KBM-7 (cell line): ENCODE measurements at regions not wholly inside any gene's neighbourhood (a gene's known extent, or its start where the extent isn't known, plus 50 kb on each side); places are given as distances from the start of the nearest gene placed in this dataset.

Experiments used
- DNase-seq: peaks from one replicate; pipeline ENCODE4 v3.0.0-alpha.2; 2015
- in situ Hi-C: fragments of 300-500 bp; cut with MboI; formaldehyde crosslinking; loops from 2 replicates; pipeline ENCODE4 v1.14.3; 2020; ENCODE audit warnings: low sequenced_read_pairs, low pct_unique_long_range_greater_than_20kb, mixed read lengths

GRCh38 chr5:6059137-6059800, 319.1 kb downstream of the MED10 start:
- in situ Hi-C loops = no loop called here
- no peak for DNase-seq

DNA sequence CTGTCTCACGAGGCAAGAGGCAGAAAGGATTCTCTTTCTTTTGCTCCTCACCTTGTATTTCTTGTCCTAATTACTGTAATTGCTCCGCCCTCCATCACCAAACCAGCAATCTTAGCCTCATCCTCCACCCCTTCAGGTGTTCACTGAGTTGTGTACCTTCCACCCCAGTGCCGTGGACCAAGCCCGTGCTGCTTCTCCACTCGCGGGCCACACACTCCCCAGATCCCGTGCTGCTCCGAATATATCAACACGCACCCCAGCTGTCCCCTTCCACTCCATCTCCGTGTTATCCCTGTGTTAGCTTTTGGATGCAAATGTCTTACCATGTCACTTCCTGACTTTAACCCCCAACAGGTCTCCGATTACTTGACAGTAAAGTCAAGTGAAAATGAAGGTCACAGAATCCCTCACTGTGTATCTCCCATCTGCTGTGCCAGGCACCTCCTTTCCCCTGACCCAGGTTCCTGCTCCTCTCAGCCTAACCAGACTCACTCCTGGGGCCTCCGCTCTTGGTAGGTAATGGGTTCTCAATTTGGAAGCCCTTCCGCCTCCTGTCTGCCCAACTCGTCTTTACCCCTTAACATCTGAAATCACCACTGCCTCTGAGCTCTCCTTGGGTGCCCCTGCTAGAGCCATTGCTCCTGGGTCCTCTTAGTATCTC, 320.2 kb downstream of the MED10 start:
- DNase-seq = no peak
- in situ Hi-C loops = no loop called here

- no peak for DNase-seq
- in situ Hi-C loops = no loop called here
Observed at GRCh38 chr5:6056280-6056679, 322.1 kb downstream of the MED10 start.

- no peak for DNase-seq
- in situ Hi-C loops = no loop called here
Observed at GRCh38 chr5:6049662-6050061, 328.7 kb downstream of the MED10 start.

DNA sequence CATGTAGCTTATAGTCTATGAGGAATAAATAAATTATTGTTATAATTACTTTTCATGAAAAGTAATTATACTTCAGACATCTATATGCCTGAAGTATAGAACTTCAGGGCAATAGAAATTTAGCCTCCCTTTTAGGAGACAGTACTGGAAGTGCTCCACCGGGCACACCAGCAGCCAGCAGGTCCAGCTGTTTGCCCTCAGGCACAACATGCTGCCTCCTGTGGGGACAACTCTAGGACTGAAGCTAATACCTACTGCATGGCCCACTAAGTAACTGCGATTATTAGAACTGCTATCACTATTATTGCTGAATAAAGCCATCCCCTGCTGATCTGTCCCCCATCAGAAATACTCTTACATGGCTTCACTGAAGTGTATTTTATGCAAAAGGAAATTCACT, 329.6 kb downstream of the MED10 start:
- in situ Hi-C loops = no loop called here
- no peak for DNase-seq

DNA sequence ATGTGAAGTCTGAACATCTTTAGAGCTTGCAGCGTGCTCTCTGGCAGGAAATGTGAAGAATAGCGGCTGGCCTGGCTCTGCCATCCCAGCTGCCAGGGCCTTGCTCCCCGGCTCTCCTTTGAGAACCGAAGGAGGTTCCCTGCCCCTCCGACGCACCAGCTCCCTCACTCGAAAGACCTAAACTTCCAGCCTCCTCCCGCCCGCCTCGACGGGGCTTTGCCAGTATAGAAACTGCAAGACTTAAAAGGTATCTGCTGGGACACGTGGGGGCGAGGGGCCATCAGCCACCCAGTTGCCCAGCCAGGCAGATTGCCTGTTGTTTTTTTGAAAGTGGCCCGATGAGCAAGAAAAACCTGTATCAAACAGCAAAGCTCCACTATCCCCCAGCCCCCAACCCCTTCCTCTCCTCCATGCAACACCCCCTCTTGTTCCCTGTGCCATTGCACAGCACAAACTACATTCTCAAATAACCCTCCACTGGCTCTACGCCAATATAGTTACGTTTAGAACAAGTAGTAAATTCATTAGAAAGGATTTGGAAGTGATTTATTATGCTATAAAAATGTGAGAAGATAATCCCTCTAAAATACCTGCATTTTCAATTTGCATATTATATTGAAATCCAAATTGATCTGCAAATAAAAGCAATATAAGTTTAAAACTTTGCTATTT, 331.9 kb downstream of the MED10 start:
- in situ Hi-C loops = no loop called here
- no peak for DNase-seq

DNA sequence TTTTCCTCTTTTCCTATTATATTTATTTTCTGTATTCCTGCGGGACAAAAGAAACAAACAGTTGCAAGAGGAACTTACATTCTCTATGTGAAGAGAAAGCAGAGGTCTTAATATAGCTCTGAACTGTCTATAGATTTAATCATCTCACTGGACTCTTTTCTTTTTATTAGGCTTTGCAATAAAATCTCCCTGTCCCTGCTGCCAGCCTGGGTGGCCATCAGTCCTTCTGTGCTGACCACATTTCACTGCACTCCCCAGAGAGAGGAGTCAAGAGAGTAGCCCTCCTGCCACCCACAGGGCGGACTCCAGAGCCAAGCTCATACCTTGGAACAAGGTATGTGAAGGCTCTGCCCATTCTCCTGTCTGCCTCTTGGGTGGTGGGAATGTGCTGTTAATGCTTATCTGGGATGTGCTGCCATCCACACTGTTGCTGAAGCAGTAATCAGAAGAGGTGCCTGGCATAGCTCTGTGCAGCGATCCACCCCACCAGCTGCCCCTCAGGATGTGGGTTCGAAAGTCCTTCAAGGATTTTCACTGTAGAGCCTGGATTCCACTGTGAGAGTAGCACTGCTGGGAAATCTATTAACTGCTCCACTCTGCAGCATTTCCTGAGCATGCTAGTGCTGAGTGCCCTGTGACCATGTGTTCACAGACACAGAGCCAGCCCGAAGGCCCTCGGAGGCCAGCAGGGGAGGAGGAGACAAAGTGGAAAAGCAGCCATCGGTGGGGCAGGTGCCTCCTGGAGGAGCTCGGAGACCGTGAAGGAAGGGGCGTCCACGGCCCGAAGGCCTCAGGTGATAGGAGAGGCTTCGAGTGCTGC, 334.6 kb downstream of the MED10 start:
- in situ Hi-C loops = no loop called here
- DNase-seq = no peak

GRCh38 chr5:6041977-6042550, 336.3 kb downstream of the MED10 start:
- no peak for DNase-seq
- in situ Hi-C loops = no loop called here

- in situ Hi-C loops = no loop called here
- no peak for DNase-seq
Observed at GRCh38 chr5:6039111-6039510, 339.2 kb downstream of the MED10 start.

- in situ Hi-C loops = no loop called here
- no peak for DNase-seq
Observed at GRCh38 chr5:6036006-6036405, 342.3 kb downstream of the MED10 start.

DNA sequence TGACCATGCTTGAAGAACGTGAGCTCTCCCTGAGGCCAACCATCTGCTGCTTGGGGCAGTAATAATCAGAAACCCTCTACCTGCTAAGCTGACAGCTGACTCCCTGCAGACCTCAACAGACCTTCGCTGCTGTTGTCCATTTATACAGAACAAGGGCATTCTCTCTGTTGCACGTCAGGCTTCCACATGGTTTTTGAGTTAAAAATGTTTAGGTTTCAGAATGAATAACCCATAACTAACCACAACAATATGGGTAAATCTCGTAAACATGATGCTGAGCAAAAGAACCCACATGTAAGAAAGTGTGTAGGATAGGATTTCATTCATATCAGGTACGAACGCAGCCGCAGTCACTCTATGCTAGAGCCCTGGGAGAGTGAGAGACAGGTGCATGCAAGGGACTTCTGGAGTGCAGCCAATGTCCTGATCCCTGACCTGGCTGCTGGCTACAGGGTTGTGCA, 348.5 kb downstream of the MED10 start:
- no peak for DNase-seq
- in situ Hi-C loops = no loop called here

GRCh38 chr5:6026766-6027406, 351.5 kb downstream of the MED10 start:
- no peak for DNase-seq
- in situ Hi-C loops = no loop called here

DNA sequence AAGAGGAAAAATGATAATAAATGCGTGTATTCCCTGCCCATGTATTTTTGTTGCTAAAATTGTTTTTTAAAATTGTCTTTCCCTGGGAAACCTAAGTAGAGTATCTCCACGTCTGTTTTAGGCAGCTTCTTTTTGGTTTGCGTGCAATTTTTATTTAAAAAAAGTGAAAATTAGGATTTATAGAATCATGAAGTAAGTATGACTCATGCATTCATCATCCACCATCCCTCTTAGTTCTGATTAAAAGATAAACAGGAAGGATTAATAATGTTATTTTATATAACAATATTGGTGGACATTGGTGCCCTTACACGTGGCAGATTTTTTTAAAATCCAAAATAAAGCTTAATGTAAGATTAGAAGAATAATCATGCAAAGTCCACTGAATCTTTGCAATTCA, 358.7 kb downstream of the MED10 start:
- in situ Hi-C loops = no loop called here
- no peak for DNase-seq

GRCh38 chr5:6013506-6013905, 364.8 kb downstream of the MED10 start:
- in situ Hi-C loops = no loop called here

DNA sequence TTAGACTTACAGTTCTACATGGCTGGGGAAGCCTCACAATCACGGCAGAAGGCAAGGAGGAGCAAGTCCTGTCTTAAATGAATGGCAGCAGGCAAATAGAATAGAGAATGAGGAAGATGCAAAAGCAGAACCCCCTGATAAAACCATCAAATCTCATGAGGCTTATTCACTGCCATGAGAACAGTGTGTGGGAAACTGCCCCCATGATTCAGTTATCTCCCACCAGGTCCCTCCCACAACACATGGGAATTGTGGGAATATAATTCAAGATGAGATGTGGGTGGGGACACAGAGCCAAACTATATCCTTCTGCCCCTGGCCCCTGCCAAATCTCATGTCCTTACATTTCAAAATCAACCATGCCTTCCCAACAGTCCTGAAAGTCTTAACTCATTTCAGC, 367.1 kb downstream of the MED10 start:
- no peak for DNase-seq
- in situ Hi-C loops = no loop called here

More at GRCh38 chr5:6013506-6013905, 364.8 kb downstream of the MED10 start:
- DNase-seq = no peak

DNA sequence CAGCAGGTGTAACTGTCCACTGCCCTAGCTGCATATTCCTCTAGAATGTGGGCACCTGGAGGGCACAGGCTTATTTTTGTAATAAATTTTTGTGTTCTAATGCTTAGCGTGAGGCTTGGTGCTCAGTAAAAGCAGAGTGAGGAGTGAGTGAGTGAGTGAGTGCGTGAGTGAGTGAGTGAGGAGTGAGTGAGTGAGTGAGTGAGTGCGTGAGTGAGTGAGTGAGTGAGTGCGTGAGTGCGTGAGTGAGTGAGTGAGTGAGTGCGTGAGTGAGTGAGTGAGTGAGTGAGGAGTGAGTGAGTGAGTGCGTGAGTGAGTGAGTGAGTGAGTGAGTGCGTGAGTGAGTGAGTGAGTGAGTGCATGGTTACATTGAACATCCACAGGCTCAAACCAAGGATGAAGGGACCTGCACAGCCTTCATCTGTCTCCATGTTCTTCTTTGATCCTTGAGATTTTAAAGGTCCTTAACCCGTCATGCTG, 371.5 kb downstream of the MED10 start:
- no peak for DNase-seq
- in situ Hi-C loops = no loop called here

- in situ Hi-C loops = no loop called here
- DNase-seq = no peak
Observed at GRCh38 chr5:6003040-6003825, 375.1 kb downstream of the MED10 start.

DNA sequence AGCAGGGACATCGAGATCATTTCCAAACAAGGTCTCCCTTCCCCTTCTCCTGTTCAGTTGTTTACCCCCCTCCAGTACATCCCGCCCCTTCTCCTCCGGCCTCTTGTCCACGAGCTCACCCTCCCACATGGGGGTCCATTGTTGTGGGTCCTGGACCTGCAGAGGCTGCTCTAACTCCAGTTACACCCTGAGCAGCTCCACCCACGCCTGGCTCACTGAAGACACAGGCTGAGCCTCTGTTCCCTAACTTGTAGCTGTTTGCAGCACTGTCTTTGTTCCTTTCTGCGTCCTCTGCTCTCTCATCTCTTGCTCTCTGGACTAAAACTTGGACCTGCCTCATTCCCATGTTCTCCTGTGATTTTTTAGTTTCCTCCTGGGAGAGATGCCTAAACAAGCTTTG, 377.5 kb downstream of the MED10 start:
- DNase-seq = no peak

More for the DNA sequence above, 377.5 kb downstream of the MED10 start:
- in situ Hi-C loops = no loop called here
